ENCODE measurements at regions not wholly inside any gene's neighbourhood (a gene's known extent, or its start where the extent isn't known, plus 50 kb on each side); places are given as distances from the start of the nearest gene placed in this dataset.

DNA sequence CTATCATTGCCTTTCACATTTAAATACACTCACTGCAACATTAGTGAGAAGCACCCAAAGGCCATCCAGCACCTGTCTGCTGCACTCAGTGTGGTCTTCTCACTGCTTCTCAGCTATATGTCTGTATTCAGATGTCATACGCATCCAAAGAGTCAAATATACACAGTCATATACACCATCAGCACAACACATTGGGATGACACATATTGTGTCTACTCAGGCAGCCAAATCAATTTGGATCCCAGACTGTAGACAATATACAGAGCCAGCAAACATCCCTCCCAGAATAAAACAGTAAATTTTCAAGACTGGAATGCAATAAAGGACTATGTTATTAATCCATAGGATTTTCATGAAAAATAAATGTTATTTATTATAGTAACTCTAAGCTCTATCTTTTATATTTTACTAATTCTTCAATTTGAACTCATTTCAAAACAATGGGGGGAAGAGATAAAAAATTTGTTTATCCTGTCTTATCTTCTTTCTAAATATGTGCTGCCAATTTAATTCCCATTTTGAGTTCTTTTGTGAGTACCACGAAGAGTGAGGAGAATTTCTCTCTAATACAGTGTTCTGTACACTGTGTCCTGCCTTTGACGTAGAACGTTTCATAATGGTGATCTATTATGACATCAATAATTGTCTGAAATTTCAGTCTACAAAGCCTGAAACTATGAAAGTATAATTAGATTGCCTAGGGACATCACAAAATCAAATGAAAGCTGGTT lies 602.2 kb upstream of the CXADR start:
- H3K27ac ChIP-seq (ENCODE audit: low read length) = no peak overlapping the region
- H3K36me3 ChIP-seq (ENCODE audit: control insufficient read depth in 2 of 2, insufficient read depth in 2 of 2, low read length in 2 of 2) = no peaks in the 10 kb centered on the region
- H3K9ac ChIP-seq (ENCODE audit: low read length in 2 of 2) = no peak overlapping the region
- H3K4me3 ChIP-seq (ENCODE audit: low read length in 2 of 2) = no peak overlapping the region
- no peaks in the 10 kb centered on the region for H3K27me3 ChIP-seq (ENCODE audit: control insufficient read depth in 1 of 2, insufficient read depth in 2 of 2, low read length in 2 of 2)
- H3K4me1 ChIP-seq (ENCODE audit: control insufficient read depth, insufficient read depth, low read length) = no peaks in the 10 kb centered on the region
- H3K9me3 ChIP-seq (ENCODE audit: control insufficient read depth in 2 of 2, low read length in 2 of 2) = no peaks in the 10 kb centered on the region

DNA sequence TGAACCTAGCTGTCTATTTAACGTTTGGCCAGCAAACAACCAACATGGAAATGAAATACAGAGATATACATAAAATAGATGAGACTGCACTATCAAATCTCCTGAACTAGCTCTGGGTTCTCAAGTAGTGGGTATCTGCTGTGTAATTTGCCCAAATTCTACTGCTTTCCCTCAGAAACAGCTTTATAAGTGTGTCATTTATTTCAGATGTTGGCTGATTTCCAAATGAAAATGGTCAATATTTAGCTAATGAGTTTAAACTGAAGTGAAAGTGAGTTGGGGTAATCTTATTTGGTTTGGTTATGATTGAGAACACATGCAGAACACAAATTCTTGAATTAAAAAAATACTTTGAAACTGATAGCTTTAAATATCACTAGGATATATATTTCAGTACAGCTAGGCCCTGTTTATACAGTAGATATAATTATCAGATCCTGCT lies 601.7 kb upstream of the CXADR start:
- H3K4me3 ChIP-seq (ENCODE audit: low read length in 2 of 2) = no peak overlapping the region
- H3K27ac ChIP-seq (ENCODE audit: low read length) = no peak overlapping the region
- no peaks in the 10 kb centered on the region for H3K9me3 ChIP-seq (ENCODE audit: control insufficient read depth in 2 of 2, low read length in 2 of 2)

DNA sequence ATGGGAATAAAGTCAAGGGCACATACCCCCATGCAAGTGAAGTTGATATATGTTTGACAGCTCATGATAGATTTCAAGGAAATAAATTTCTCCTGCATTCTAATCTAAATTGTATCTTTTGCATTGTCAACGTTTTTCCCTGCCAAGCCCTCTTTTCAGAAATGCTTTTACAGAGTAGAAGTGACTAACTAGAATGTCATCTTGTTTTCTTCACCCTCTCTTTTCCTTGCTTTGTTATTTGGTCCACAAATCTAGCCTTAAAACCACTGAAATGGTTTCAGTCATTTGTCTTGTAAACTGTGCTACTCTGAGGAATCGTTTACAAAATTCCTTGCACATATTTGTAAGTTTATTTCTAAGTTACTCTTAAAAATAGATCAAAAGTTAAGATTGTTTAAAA lies 600.8 kb upstream of the CXADR start:
- Histone ChIP-seq H3K4me1 (ENCODE audit: control insufficient read depth, insufficient read depth, low read length) (no peaks in the 10 kb centered on the region), H3K27ac (ENCODE audit: low read length) (no peak overlapping the region), H3K27me3 (ENCODE audit: control insufficient read depth in 1 of 2, insufficient read depth in 2 of 2, low read length in 2 of 2) (no peaks in the 10 kb centered on the region), H3K9me3 (ENCODE audit: control insufficient read depth in 2 of 2, low read length in 2 of 2) (no peaks in the 10 kb centered on the region), H3K9ac (ENCODE audit: low read length in 2 of 2) (no peak overlapping the region), H3K4me3 (ENCODE audit: low read length in 2 of 2) (no peak overlapping the region), H3K36me3 (ENCODE audit: control insufficient read depth in 2 of 2, insufficient read depth in 2 of 2, low read length in 2 of 2) (no peaks in the 10 kb centered on the region)

More for the DNA sequence above, 601.7 kb upstream of the CXADR start:
- Histone ChIP-seq H3K4me1 (ENCODE audit: control insufficient read depth, insufficient read depth, low read length) (no peaks in the 10 kb centered on the region), H3K27me3 (ENCODE audit: control insufficient read depth in 1 of 2, insufficient read depth in 2 of 2, low read length in 2 of 2) (no peaks in the 10 kb centered on the region), H3K36me3 (ENCODE audit: control insufficient read depth in 2 of 2, insufficient read depth in 2 of 2, low read length in 2 of 2) (no peaks in the 10 kb centered on the region), H3K9ac (ENCODE audit: low read length in 2 of 2) (no peak overlapping the region)

DNA sequence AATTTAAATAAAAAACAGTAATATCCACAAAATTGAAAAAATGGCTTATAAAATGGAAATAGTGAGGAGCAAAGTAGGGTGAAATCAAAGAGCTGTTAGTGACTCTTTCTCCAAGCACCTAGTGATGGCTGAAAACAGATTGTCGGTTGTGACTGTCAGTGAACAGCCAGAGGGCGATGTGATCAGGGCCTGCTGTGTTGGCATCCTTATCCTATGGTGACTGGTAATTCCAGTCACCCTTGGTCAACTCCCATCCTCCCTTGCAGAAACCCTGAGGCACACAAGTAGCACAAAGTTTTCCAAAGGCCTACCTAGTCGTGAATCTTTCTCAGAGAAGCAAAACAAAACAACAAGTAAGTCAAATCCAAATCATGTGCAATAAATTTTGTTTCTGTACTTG lies 599.8 kb upstream of the CXADR start:
- H3K4me1 ChIP-seq (ENCODE audit: control insufficient read depth, insufficient read depth, low read length) = no peaks in the 10 kb centered on the region
- H3K27me3 ChIP-seq (ENCODE audit: control insufficient read depth in 1 of 2, insufficient read depth in 2 of 2, low read length in 2 of 2) = no peaks in the 10 kb centered on the region
- H3K4me3 ChIP-seq (ENCODE audit: low read length in 2 of 2) = no peak overlapping the region
- H3K9ac ChIP-seq (ENCODE audit: low read length in 2 of 2) = no peak overlapping the region
- H3K27ac ChIP-seq (ENCODE audit: low read length) = no peak overlapping the region
- no peaks in the 10 kb centered on the region for H3K36me3 ChIP-seq (ENCODE audit: control insufficient read depth in 2 of 2, insufficient read depth in 2 of 2, low read length in 2 of 2)
- H3K9me3 ChIP-seq (ENCODE audit: control insufficient read depth in 2 of 2, low read length in 2 of 2) = no peaks in the 10 kb centered on the region

DNA sequence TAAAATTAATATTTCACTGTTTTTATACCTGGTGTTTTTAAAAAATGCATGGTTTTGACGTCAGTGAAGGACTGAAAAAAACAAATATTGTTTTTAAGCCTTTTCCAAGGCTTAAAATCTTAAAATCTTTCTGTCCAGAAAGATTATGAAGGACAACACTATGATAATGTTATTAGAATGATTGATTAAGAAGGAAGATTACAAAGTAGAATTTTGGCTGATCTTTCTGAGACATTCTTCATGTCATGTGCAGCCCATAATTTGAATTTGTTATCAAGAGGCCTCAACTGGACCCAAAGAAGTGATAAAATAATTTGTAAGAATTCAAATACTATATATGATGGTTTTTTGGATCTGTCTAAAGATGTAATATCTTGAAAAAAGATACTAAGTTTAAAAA lies 584.4 kb upstream of the CXADR start:
- H3K27ac ChIP-seq (ENCODE audit: low read length) = no peak overlapping the region
- H3K27me3 ChIP-seq (ENCODE audit: control insufficient read depth in 1 of 2, insufficient read depth in 2 of 2, low read length in 2 of 2) = no peaks in the 10 kb centered on the region
- no peak overlapping the region for H3K4me3 ChIP-seq (ENCODE audit: low read length in 2 of 2)
- no peak overlapping the region for H3K9ac ChIP-seq (ENCODE audit: low read length in 2 of 2)
- no peaks in the 10 kb centered on the region for H3K4me1 ChIP-seq (ENCODE audit: control insufficient read depth, insufficient read depth, low read length)
- H3K9me3 ChIP-seq (ENCODE audit: control insufficient read depth in 2 of 2, low read length in 2 of 2) = no peaks in the 10 kb centered on the region
- H3K36me3 ChIP-seq (ENCODE audit: control insufficient read depth in 2 of 2, insufficient read depth in 2 of 2, low read length in 2 of 2) = no peaks in the 10 kb centered on the region

DNA sequence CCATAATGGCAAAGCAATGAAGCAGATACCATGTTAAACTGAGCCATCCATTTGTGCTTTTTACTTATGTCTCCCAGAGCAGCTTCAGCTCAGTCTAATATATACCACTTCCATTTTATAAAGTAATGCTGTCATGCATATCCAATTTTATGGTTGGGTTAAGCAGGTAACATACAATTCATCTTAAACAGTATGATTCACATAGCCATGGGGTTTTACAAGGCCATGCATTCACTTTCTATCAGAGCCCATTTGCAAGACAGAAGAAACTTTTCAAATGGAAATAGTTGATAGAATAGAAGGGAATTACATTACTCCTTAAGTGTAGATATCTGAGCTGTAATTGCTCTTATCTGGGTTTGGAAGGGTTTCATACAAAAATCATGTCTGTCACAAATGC lies 580.5 kb upstream of the CXADR start:
- H3K4me1 ChIP-seq (ENCODE audit: control insufficient read depth, insufficient read depth, low read length) = no peaks in the 10 kb centered on the region
- no peaks in the 10 kb centered on the region for H3K9me3 ChIP-seq (ENCODE audit: control insufficient read depth in 2 of 2, low read length in 2 of 2)
- no peaks in the 10 kb centered on the region for H3K27me3 ChIP-seq (ENCODE audit: control insufficient read depth in 1 of 2, insufficient read depth in 2 of 2, low read length in 2 of 2)
- no peak overlapping the region for H3K9ac ChIP-seq (ENCODE audit: low read length in 2 of 2)
- H3K4me3 ChIP-seq (ENCODE audit: low read length in 2 of 2) = no peak overlapping the region
- H3K36me3 ChIP-seq (ENCODE audit: control insufficient read depth in 2 of 2, insufficient read depth in 2 of 2, low read length in 2 of 2) = no peaks in the 10 kb centered on the region
- H3K27ac ChIP-seq (ENCODE audit: low read length) = no peak overlapping the region

DNA sequence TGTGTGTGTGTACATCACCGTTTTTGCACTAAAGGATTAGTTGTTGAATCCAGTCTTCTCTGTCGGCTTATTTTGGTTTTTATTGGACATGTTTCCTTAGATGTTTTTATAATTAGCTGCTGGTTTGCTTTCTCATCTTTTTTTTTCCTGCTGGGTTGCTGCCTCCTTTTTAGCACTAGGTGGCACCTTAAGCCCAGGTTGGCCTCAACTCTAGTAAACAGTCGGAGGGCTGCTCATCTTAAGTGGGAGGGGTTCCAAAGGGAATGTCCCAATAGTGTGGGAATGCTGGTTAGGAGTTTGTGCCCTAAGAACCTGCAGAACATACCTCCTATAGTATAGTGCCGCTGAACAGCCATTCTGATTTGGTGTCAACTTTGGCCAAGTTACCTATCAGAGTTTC lies 570.1 kb upstream of the CXADR start:
- H3K9ac ChIP-seq (ENCODE audit: low read length in 2 of 2) = no peak overlapping the region
- H3K27me3 ChIP-seq (ENCODE audit: control insufficient read depth in 1 of 2, insufficient read depth in 2 of 2, low read length in 2 of 2) = no peaks in the 10 kb centered on the region
- peaks cover 0 to 3% of the 10 kb centered on the region in 2 donors for H3K9me3 ChIP-seq (ENCODE audit: control insufficient read depth in 2 of 2, low read length in 2 of 2)
- no peak overlapping the region for H3K27ac ChIP-seq (ENCODE audit: low read length)
- no peaks in the 10 kb centered on the region for H3K36me3 ChIP-seq (ENCODE audit: control insufficient read depth in 2 of 2, insufficient read depth in 2 of 2, low read length in 2 of 2)
- no peaks in the 10 kb centered on the region for H3K4me1 ChIP-seq (ENCODE audit: control insufficient read depth, insufficient read depth, low read length)
- no peak overlapping the region for H3K4me3 ChIP-seq (ENCODE audit: low read length in 2 of 2)

DNA sequence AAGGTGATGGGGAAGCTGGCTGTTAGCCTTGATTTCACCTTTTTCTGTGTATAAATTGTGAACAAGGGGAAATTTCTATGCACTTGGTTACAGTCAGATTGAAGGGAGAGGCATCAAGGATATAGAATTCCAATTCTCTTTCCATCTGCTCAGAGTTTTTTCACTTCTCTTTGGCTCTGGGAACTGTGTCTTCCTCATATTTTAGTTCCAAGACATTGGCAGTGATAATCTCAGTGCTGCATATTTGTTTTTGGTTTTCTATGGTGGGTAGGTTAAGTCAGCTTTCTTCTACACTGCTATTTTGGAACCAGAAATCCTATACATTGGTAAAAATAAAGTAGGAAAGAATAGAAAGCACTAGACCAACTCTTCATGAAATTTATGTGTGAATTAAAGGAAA lies 569.6 kb upstream of the CXADR start:
- Histone ChIP-seq H3K27ac (ENCODE audit: low read length) (no peak overlapping the region), H3K27me3 (ENCODE audit: control insufficient read depth in 1 of 2, insufficient read depth in 2 of 2, low read length in 2 of 2) (no peaks in the 10 kb centered on the region), H3K4me3 (ENCODE audit: low read length in 2 of 2) (no peak overlapping the region), H3K9ac (ENCODE audit: low read length in 2 of 2) (no peak overlapping the region), H3K36me3 (ENCODE audit: control insufficient read depth in 2 of 2, insufficient read depth in 2 of 2, low read length in 2 of 2) (no peaks in the 10 kb centered on the region), H3K4me1 (ENCODE audit: control insufficient read depth, insufficient read depth, low read length) (no peaks in the 10 kb centered on the region), H3K9me3 (ENCODE audit: control insufficient read depth in 2 of 2, low read length in 2 of 2) (peaks cover 0 to 3% of the 10 kb centered on the region in 2 donors)

DNA sequence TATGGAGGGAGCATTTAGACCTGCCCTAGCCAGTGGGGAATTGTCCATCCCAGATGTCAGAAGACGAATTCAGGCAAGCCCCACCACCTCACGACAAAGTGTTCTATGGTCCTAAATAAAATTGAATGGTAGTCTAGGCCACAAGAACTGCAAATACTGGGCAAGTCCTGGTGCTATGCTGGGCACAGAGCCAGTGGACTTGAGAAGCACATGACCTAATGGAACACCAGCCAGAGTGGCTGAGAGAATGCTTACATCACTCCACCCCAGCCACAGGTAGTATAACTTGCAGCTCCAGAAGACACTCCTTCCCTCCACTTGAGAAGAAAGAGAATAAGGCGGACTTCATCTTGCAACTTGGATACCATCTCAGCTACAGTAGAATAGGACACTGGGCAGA lies 567.3 kb upstream of the CXADR start:
- Histone ChIP-seq H3K27ac (ENCODE audit: low read length) (no peak overlapping the region), H3K9me3 (ENCODE audit: control insufficient read depth in 2 of 2, low read length in 2 of 2) (peaks cover 0 to 3% of the 10 kb centered on the region in 2 donors), H3K4me3 (ENCODE audit: low read length in 2 of 2) (no peak overlapping the region), H3K4me1 (ENCODE audit: control insufficient read depth, insufficient read depth, low read length) (no peaks in the 10 kb centered on the region), H3K9ac (ENCODE audit: low read length in 2 of 2) (no peak overlapping the region), H3K27me3 (ENCODE audit: control insufficient read depth in 1 of 2, insufficient read depth in 2 of 2, low read length in 2 of 2) (no peaks in the 10 kb centered on the region), H3K36me3 (ENCODE audit: control insufficient read depth in 2 of 2, insufficient read depth in 2 of 2, low read length in 2 of 2) (no peaks in the 10 kb centered on the region)

DNA sequence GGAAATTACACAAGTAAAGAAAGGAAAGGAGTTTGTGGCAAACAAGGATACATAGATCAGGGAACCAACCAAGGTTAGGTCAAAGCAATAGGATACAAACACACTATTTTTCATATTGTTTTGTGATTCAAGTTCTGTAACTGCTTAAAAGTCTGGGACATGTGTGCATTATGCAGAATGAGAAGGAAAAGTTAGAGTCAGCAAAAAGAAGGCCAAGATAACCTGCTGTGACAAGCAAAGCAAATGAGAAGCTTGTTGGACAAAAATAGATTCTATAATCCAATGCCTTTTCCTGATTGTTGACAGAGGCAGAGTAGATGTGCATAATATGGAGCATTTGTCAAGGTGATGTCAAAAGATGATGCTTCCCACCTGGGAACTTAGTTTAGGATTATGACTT lies 556.0 kb upstream of the CXADR start:
- no peaks in the 10 kb centered on the region for H3K36me3 ChIP-seq (ENCODE audit: control insufficient read depth in 2 of 2, insufficient read depth in 2 of 2, low read length in 2 of 2)
- H3K9me3 ChIP-seq (ENCODE audit: control insufficient read depth in 2 of 2, low read length in 2 of 2) = no peaks in the 10 kb centered on the region
- no peaks in the 10 kb centered on the region for H3K27me3 ChIP-seq (ENCODE audit: control insufficient read depth in 1 of 2, insufficient read depth in 2 of 2, low read length in 2 of 2)
- H3K9ac ChIP-seq (ENCODE audit: low read length in 2 of 2) = no peak overlapping the region
- H3K4me1 ChIP-seq (ENCODE audit: control insufficient read depth, insufficient read depth, low read length) = no peaks in the 10 kb centered on the region
- H3K27ac ChIP-seq (ENCODE audit: low read length) = no peak overlapping the region
- no peak overlapping the region for H3K4me3 ChIP-seq (ENCODE audit: low read length in 2 of 2)

DNA sequence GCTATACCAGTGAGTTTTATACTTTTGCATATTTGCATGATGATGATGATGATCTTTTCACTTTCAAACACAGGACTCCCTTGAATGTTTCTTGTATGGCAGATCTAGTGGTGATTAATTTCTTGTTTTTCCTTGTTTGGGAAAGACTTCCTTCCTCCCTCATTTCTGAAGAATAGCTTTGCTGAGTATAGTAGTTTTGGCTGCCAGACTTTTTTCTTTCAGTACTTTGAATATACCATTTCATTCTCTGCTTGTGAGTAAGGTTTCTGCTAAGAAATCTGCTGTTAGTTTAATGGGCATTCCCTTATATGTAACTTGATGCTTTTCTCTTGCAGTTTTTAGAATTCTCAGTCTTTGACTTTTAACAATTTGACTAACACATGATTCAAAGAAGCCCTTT lies 547.4 kb upstream of the CXADR start:
- no peaks in the 10 kb centered on the region for H3K9me3 ChIP-seq (ENCODE audit: control insufficient read depth in 2 of 2, low read length in 2 of 2)
- no peaks in the 10 kb centered on the region for H3K36me3 ChIP-seq (ENCODE audit: control insufficient read depth in 2 of 2, insufficient read depth in 2 of 2, low read length in 2 of 2)
- no peak overlapping the region for H3K9ac ChIP-seq (ENCODE audit: low read length in 2 of 2)
- no peak overlapping the region for H3K27ac ChIP-seq (ENCODE audit: low read length)
- no peaks in the 10 kb centered on the region for H3K4me1 ChIP-seq (ENCODE audit: control insufficient read depth, insufficient read depth, low read length)
- no peak overlapping the region for H3K4me3 ChIP-seq (ENCODE audit: low read length in 2 of 2)
- no peaks in the 10 kb centered on the region for H3K27me3 ChIP-seq (ENCODE audit: control insufficient read depth in 1 of 2, insufficient read depth in 2 of 2, low read length in 2 of 2)
